Activated CD4-positive, alpha-beta T cell treated with anti-CD3 and anti-CD28 coated beads for 48 hours (primary cell): ENCODE measurements at regions not wholly inside any gene's neighbourhood (a gene's known extent, or its start where the extent isn't known, plus 50 kb on each side); places are given as distances from the start of the nearest gene placed in this dataset.
"Not testable (repeated sequence)": the region's sequence is repeated elsewhere in the genome, so short reads cannot be mapped to it uniquely, and the experiment has no call there.

Experiments
- DNase-seq: peaks from one replicate; pipeline ENCODE4 v3.0.0-alpha.2; 2020

- DNase-seq, result not testable (repeated sequence)
Observed at GRCh38 chr4:147259271-147259670, 221.6 kb upstream of the EDNRA start.

- no peak for DNase-seq
Observed at GRCh38 chr4:147284256-147284835, 196.6 kb upstream of the EDNRA start.

GRCh38 chr4:147284935-147285334, 196.0 kb upstream of the EDNRA start:
- no peak for DNase-seq

GRCh38 chr4:147285751-147286150, 195.1 kb upstream of the EDNRA start:
- DNase-seq, result no peak

GRCh38 chr4:147286846-147287587, 193.9 kb upstream of the EDNRA start:
- no peak for DNase-seq

GRCh38 chr4:147287588-147287890, 193.4 kb upstream of the EDNRA start:
- DNase-seq, result no peak

GRCh38 chr4:147288512-147288911, 192.4 kb upstream of the EDNRA start:
- DNase-seq, result no peak

- DNase-seq, result no peak
Observed at GRCh38 chr4:147289181-147289580, 191.7 kb upstream of the EDNRA start.

GRCh38 chr4:147292604-147293313, 188.1 kb upstream of the EDNRA start:
- DNase-seq, result not testable (repeated sequence)

GRCh38 chr4:147293314-147293677, 187.6 kb upstream of the EDNRA start:
- DNase-seq, result not testable (repeated sequence)

- DNase-seq, result no peak
Observed at GRCh38 chr4:147299205-147299604, 181.7 kb upstream of the EDNRA start.

GRCh38 chr4:147303174-147303872, 177.6 kb upstream of the EDNRA start:
- DNase-seq, result no peak

GRCh38 chr4:147303873-147304229, 177.0 kb upstream of the EDNRA start:
- DNase-seq, result no peak

- no peak for DNase-seq
Observed at GRCh38 chr4:147307896-147308674, 172.8 kb upstream of the EDNRA start.

- no peak for DNase-seq
Observed at GRCh38 chr4:147309434-147309833, 171.5 kb upstream of the EDNRA start.

GRCh38 chr4:147310312-147310711, 170.6 kb upstream of the EDNRA start:
- no peak for DNase-seq

- DNase-seq, result no peak
Observed at GRCh38 chr4:147311956-147312355, 168.9 kb upstream of the EDNRA start.

GRCh38 chr4:147312376-147313046, 168.4 kb upstream of the EDNRA start:
- no peak for DNase-seq

- DNase-seq, result no peak
Observed at GRCh38 chr4:147313108-147313507, 167.8 kb upstream of the EDNRA start.

- DNase-seq, result no peak
Observed at GRCh38 chr4:147318586-147318985, 162.3 kb upstream of the EDNRA start.

GRCh38 chr4:147325571-147325981, 155.3 kb upstream of the EDNRA start:
- no peak for DNase-seq

GRCh38 chr4:147326591-147326990, 154.3 kb upstream of the EDNRA start:
- no peak for DNase-seq
